ENCODE measurements at regions not wholly inside any gene's neighbourhood (a gene's known extent, or its start where the extent isn't known, plus 50 kb on each side); places are given as distances from the start of the nearest gene placed in this dataset.

- TF ChIP-seq EGR1 (conservative IDR thresholded peaks at IDR 0.05) = no peak
- TF ChIP-seq SRSF9 (IDR thresholded peaks at IDR 0.05; ENCODE audit: borderline replicate concordance, low read depth, low read length) = no peak
- no peak for TF ChIP-seq PTRF (tag; IDR thresholded peaks at IDR 0.05)
- no peak for TF ChIP-seq NR2F6 (CRISPR knock-in tag; IDR thresholded peaks at IDR 0.05)
- TF ChIP-seq POLR2A (conservative IDR thresholded peaks at IDR 0.05) = no peak
- TF ChIP-seq MTF1 (CRISPR knock-in tag; IDR thresholded peaks at IDR 0.05; ENCODE audit: borderline replicate concordance) = no peak
Measured at GRCh38 chr3:28066020-28066419, 175.4 kb upstream of the CMC1 start.

Measured in K562 (cell line).